Occipital lobe (tissue), 1 donor: ENCODE measurements at regions not wholly inside any gene's neighbourhood (a gene's known extent, or its start where the extent isn't known, plus 50 kb on each side); places are given as distances from the start of the nearest gene placed in this dataset.
"Not testable (repeated sequence)": the region's sequence is repeated elsewhere in the genome, so short reads cannot be mapped to it uniquely, and the experiment has no call there.

Source experiments
- DNase-seq: peaks from one replicate; lab custom pipeline; 2025; lab: John Stamatoyannopoulos, UW

DNA sequence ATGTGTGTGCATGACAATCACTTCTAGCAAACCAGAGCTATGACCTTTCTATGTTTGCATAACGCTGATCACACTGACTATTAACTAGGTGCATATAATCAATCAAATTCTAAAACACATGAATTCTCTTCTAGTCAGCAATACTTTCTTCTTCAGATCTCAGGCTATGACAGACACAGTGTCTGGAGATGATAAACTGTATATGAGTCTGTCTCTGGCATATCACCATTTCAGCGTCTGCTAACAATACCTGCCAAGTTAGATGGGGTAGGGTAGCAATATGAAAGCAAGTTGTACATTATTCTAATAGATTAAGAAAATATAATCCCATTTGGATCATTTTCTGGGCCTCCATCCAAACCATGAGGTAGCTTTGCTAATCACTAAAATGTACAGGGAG, 354.2 kb upstream of the EPHA4 start:
- DNase-seq: no peak

DNA sequence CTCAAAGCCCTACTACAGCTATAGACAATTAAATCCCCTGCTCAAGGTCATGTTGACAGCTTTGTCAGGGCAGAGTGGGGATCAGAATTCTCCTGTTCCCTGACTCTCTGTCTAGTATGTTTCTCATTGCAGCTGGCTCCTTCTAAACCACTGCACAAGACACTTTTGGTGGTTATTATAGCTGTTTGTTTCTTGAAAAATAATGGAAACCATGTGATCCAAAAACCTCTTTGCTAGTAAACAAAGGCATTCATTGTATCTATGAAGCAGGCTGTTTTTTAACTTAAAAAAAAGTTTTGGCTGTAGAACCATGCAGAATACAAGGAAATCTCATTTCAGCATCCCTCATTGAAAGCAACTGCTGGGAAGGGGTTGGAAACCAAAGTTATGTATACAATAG, 352.5 kb upstream of the EPHA4 start:
- DNase-seq: no peak

DNA sequence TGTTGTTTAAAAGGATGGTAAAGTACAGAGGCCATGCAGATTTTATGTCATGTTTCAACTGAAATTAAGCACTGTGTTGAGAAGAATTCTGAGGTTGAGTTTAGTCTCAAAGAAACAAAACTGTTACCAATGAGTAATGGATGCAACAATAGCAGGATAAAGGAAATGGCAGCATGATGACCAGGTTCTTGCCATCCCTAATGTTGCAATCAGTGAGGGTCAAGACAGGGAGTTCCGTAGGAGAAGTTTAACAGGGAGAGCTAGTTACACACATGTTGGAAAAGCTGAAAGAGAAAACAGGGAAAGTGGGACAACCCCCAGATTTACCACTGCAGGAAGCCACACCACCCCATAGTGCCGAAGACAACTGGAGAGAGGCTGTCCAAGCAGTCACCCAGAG, 343.8 kb upstream of the EPHA4 start:
- DNase-seq: no peak

DNA sequence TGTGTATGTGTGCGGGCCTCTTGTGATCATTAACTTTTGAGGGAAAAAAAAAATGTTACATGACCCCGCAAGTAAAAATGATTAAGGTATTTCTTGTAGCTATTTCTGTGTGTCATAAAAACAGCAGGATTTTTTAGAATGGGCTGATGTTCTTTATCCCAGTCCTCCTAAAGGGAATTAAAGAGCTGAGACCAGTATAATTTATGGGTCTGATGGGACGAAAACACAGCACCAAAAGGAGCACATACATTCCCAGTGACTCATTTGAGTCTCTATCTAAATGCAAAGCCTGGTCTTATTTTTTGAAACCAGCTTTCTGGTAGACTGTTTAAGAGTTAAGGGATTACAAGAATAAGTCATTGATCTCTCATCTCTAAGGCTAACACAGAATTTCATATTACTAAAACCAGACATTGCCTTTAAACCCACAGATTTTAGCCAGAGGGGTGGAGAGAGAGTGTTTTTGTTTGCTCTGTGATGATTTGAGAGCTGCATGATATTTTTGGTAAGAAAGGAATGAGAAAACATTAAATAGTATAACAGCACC, 342.3 kb upstream of the EPHA4 start:
- no peak for DNase-seq

DNA sequence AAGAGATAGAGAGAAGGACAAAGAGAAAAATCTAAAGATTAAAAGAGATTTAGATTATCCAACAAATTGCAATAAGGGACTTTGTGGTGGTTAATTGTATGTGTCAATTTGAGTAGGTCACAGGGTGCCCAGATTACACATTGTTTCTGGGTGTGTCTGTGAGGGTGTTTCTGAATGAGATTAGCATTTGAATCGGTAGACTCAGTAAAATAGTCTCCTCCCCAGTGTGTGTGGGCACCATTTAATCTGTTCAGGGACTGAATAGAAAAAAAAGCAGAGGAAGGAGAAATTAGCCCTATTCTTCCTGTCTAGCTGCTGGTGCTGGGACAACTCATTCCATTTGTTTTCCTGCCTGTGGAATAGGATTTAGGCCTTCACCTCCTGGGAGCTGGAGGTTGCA, 339.8 kb upstream of the EPHA4 start:
- DNase-seq: no peak

DNA sequence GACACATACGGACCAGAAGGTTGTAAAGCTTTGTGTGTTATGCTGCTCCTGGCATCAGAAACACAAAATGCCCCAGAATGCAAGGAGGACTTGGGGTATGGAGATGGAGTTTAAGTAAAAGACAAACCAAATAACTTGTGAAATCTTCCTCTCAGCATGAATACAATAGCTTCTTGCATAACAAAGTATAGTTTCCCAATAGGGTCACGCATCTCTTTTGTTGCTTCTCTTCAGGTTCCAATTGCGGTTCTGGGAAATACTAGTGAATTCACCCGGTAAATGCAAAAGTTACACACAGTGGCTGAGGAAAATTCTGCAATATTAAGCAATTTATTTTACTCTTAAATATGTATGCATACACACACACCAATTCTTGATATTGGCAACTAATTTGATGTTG, 339.2 kb upstream of the EPHA4 start:
- DNase-seq: no peak

DNA sequence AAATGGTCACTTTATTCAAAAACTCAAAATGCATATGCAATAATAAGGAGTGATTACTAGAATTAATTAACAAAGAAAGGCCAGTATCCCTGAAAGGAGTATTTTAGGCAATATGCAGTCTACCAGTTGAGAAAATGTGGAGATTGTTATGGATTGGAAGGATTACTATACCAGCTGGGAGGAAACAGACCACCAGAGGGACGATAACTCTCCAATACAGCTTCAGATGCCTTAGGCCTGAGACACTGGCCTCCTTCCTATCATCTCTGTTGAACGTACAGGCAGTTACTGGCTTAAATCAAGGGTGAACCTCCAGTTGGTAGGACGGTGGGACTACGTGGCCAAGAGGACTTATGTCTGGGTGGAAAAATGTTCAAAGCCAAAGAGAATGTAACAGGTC, 336.4 kb upstream of the EPHA4 start:
- no peak for DNase-seq

DNA sequence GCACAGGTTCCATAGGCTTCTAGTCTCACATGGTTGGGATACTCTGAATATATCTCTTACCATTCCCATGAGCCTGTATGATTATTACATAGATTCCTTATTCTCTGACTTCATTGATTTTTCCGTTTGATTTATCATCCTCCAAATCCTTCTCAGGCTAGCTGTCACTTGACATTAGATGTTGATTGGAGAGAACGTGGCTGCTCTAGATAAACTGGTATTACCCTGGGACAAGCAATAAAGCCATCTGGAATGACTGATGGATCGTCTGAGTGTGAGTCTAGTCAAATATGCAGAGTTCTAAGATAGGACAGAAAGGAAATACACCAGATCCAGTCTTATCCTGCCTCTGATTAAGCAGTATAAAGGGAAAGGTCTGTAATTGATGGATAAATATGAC, 325.6 kb upstream of the EPHA4 start:
- DNase-seq: no peak

DNA sequence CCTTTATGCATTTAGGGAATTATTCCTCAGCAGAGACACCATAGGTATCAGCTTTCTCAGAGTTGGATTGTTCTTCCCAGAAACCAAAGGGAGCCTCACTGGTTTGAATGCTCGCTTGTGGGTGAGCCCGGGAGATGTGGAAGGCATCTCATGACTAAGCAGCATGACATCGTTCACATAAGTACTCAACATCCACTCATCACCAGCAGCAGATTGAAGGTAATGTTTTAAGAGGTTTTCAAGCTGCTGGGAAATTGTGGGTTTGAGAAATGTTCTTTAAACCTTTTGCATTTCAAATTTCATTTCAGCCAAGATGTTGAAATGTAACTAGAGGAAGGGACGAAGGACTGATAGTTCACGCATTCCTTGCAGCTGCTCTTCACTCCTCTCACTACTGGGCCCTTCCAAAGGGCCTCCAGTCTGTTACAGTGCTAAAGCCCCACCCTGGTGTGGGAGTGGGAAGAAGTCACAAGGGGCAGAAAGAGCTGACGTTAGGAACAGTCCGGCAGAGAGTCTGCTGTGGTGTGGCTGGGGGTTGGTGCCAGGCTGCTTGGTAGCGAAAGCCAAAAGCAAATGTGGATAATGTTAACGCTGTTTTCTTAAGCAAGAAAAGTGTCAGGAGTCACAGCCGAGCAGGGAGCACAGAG, 324.5 kb upstream of the EPHA4 start:
- DNase-seq: peak; percentile 23

DNA sequence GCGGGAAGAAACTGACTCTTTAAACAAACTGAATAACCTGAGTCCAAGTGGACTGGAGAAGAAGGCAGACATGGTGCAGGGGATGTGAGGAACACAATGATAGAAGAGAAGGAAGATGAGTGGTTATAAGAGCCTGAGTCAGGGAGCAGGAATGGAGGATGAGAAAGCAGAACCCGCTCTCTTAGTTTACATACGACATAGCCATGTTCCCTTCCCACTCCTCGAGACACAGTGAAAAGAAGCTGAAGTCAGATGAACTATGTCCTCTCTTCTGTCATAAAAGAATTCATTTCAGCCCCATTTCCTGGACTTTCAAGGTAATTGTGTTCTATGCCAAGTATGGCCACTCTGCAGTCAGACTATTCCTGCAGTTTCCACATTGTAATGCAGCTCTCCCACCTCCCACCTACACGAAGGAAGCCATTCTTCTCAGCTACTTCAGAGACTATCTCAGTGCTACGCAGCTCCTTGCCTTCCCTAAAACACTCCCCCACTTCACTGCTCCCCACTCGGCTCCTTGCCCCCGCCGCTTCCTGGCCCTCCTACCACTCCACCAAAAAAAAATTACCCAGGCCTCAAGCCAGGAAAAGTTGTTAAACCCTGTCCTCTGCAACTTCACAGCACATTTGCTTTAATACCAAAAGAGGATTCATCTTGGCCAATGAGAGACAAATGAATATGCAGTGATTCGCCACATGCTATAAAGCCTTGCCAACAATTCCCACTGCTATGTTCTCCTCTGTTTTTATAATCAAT, 323.4 kb upstream of the EPHA4 start:
- peak; percentile 67 for DNase-seq

DNA sequence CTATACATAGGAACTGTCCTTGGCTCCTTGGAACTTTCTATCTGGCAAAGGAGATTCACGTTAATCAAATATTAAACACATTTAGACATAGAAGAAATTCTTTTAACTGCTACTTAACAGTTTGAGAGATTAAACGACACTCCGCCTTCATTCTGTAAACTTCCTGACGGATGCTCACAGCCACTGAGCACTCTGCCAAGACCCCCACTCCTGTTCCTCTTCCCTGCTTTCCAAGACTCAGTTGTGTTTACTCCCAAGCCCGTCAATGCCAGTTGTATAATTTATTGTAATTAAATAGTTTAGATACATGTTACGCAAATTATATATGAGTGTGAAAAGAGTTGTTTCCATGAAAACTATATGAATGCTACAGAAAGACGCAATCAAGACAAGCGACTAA, 321.4 kb upstream of the EPHA4 start:
- DNase-seq: no peak

DNA sequence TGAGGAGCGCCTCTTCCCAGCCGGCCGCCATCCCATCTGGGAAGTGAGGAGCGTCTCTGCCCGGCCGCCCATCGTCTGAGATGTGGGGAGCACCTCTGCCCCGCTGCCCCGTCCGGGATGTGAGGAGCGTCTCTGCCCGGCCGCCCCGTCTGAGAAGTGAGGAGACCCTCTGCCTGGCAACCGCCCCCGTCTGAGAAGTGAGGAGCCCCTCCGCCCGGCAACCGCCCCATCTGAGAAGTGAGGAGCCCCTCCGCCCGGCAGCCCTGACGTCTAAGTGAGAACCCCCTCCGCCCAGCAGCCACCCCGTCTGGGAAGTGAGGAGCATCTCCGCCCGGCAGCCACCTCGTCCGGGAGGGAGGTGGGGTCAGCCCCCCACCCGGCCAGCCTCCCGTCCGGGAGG, 319.9 kb upstream of the EPHA4 start:
- DNase-seq: not testable (repeated sequence)

DNA sequence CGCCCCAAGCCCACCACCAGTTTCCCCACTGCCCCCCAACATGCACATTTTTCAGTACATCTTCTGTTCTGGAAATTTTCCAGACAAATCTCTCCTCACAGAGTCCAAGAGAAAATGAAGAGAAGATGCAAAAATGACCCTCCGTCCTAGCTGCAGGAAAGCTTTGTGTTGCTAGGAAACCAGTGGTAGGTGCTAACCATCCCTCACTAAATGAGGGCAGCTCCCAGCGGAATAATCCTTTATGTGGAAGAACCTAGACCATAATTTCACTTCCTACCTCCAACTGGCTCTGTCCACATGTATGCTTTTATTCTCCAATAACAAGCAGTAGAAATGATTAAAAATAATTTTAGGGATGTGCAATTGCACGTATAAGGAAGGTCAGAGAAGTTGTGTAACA, 311.9 kb upstream of the EPHA4 start:
- no peak for DNase-seq

DNA sequence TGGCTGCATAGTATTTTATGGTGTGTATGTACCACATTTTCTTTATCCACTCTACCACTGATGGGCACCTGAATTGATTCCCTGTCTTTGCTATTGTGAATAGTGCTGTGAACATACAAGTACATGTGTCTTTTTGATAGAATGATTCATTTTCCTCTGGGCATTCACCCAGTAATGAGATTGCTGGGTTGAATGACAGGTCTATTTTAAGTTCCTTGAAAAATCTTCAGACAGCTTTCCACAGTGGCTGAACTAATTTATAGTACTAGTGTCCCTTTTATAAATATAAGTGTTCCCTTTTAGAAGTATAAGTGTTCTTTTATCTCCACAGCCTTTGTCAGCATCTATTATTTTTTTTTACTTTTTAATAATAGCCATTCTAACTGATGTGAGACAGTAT, 303.9 kb upstream of the EPHA4 start:
- no peak for DNase-seq

DNA sequence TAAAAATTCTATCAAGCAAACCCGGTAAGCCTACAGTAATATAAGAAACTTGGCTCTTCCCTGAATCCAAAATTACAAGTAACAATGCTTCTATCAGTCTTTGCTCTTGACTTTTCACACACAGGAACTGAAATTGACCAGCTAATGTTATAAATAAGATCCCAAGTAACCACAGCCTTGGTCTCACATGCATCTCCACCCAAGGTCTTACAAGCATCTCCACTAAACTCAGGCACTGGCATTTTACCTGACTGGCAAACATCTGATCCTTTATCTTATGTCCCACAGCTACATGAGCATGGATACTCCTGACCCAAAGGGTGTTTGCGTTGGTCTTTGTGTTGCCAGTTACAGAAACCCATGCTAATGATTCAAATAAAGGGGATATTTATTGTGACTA, 302.3 kb upstream of the EPHA4 start:
- DNase-seq: no peak

DNA sequence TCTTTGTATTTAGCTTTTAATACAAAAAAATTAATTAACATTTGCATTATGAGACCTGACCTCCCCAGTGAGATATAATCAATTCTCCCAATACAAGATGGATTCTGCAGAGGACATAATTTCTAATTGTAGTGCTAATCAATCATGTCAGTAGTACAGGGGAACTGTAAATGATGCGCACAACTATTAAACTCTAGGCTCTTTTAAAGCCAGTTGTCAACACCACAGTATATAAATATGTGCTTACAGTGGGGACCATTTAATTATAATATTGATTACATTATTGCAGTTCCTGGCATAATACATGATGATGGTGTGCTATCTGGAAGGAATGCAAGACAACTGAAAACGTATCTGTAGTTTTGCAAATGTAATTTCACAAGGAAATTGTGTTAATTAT, 285.6 kb upstream of the EPHA4 start:
- DNase-seq: no peak

DNA sequence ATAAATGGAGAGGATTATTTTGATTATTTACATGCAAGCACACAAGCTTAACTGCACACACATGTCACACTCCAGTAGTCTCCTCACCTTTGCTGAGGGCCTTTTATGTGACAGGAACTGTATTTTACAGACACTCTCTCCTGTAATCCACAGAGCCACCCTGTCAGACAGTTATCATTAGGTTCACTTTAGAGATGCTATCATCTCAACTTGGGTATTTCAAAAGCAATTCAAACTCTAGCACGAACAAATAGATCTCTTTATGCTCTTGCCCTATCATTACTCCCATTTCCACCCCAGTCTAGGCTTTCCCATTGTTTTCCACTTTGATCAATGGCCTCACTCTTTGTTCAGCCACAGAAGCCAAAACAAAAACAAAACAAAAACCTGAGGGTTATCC, 281.2 kb upstream of the EPHA4 start:
- no peak for DNase-seq

DNA sequence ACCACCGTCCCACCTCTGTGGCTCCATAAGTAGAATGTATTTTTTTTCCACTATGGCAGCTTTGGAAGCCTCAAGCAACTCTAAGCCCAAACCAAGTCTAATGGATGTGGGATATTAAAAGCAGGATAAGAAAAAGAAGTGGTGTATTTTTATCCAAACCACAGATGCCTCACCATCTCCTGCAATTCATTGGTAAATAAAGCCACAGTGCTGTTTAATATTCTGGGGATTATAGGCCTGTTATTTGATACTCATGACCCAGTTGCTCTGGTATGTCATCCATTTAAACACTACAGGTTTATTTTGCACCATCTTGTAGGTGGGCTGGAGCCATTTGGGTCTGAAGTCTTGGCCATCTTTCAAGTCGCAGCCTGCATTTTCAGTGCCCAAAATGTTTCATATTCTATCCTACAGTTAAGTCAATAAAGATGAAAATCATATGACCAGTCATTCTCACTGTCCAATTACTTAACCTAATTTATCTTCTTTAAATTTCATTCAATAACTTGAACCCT, 279.5 kb upstream of the EPHA4 start:
- DNase-seq: no peak

DNA sequence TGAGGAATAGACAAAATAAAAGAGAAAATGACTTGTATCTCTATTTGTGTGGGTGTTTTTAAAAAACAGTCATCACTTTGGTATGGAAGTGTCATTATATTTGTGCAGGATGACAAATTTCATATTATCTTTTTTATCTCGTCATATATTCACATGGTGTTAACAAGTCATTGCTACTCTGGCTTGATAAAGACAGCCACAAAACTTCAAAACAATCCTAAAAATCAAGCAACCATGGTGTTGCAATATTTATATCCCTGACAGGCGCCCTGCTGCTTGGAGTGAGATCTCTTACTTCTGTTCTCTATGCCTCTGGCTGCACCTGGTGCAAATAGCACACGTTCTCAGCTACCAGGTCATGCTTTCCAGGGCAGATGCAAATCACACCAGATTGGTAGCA, 278.0 kb upstream of the EPHA4 start:
- no peak for DNase-seq

DNA sequence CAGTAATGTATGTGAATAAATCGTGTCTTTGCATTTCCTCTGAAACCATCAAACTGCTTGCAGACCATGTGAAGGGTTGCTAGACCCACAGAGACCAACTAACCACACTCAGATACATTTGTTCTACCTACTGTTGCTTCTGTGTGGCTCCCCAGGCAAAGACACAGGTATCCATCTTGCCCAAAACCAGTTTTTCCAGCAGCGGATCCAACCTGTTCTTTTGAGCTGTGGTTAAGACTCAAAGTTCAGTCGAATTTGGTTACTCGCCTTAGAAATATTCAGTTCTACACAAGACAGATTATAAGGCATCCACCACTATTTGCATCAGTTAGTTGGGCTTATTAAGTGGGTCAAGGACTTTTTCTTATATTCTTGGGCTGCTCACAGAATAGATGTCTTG, 276.2 kb upstream of the EPHA4 start:
- no peak for DNase-seq

DNA sequence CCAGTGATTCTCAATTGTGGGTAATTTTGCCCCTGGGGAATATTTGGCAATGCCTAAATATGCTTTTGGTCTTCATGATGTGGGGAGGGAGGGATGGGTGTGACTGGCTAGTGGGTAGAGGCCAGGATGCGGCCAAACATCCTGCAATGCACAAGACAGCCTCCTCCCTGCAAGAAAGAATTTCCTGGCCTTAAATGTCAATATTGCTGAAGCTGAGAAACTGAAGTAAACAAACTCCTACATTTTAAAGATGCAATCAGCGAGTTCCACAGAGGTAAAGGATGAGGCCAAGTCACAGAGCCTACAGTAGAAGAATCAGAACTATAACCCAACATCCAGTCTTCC, 272.9 kb upstream of the EPHA4 start:
- no peak for DNase-seq

DNA sequence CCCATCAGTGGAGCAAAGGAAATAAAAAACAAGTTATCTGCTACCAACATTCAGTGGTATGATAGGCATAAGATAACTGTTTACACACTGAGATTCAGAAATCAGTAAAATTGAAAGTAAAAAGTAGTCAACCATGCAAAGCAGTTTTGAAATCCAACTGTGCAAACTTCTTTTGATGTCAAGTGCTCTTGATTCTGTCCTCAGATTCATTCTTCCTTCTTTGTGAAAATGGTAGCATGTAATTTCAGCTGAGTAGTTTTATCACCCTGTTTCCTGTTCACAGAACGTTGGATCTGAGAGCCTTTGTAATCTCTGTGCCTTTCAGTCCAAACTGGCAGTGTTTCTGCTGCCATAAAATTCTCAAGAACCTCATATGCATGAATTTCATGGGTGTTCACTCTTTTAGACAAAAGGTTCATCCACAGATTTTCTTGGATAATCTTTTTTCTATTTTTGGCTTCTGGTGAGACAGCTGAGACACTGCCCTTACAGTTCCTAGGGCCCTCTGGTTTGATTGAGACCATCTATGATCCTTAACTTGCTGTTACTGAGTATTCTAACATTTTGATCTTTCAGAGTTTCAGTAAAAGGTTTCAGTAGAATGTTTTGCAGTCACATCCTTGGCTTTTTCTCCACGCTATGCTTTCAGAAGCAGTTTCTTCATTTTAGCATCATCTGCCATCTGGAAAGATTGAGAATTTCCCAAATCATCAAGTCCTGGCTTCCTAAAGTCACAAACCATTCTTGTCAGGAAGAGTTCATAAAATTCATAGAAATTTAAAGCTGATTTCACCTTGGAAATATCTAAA, 272.3 kb upstream of the EPHA4 start:
- DNase-seq: no peak
